B cell (primary cell): ENCODE measurements at regions not wholly inside any gene's neighbourhood (a gene's known extent, or its start where the extent isn't known, plus 50 kb on each side); places are given as distances from the start of the nearest gene placed in this dataset.

Experiments used
- ATAC-seq: fragments of 200-7000 bp; cut with Tn5 transposase; one replicate; pipeline ENCODE4 v1.10.0; 2021; ENCODE audit warnings: low read depth, mild to moderate bottlenecking, moderate number of reproducible peaks, moderate library complexity
- CTCF ChIA-PET: fragments of 350-600 bp; sonication (Branson Sonifier 250); formaldehyde crosslinking; loops from one replicate; lab custom pipeline; 2021; ENCODE audit warnings: antibody characterized with exemption, inconsistent platforms; lab: Charles Lee
- POLR2A ChIA-PET: fragments of 350-600 bp; sonication (Branson Sonifier 250); formaldehyde crosslinking; loops from one replicate; lab custom pipeline; 2021; ENCODE audit warnings: antibody characterized with exemption; lab: Charles Lee
- DNase-seq: peaks from one replicate; pipeline ENCODE4 v3.0.0; 2013
- H2AFZ ChIP-seq: 2 replicates; pipeline ENCODE4 v1.6.1; 2012; ENCODE audit warnings: mild to moderate bottlenecking, low read depth, low read length; ENCODE audit not compliant: insufficient read depth, poor library complexity, severe bottlenecking
- H3K27ac ChIP-seq, 2 donors: 1 replicate in 1 of 2; 2 replicates in 1 of 2; pipeline ENCODE4 v1.5.1; 2012 to 2013; ENCODE audit warnings: low read length in 2 of 2, mild to moderate bottlenecking in 2 of 2, moderate library complexity in 1 of 2
- H3K27me3 ChIP-seq, 4 experiments: fragments of 200-600 bp in 1 of 4; sonication (generic) in 1 of 4; replicated peaks in 1 of 4; 1 replicate in 2 of 4; 2 replicates in 2 of 4; pipeline versions ENCODE4 v1.6.1 to v1.7.0; 2013 to 2016; ENCODE audit warnings: low read length in 3 of 4, mild to moderate bottlenecking in 2 of 4, mixed read lengths in 1 of 4, moderate library complexity in 1 of 4; ENCODE audit not compliant: insufficient read depth in 4 of 4, control insufficient read depth in 3 of 4; ENCODE audit errors: control extremely low read depth in 1 of 4
- H3K36me3 ChIP-seq, 2 experiments: replicated peaks in 1 of 2; 1 replicate in 1 of 2; 2 replicates in 1 of 2; pipeline versions ENCODE4 v1.6.1 to v1.7.1; 2013; ENCODE audit warnings: low read length in 1 of 2; ENCODE audit not compliant: insufficient read depth in 2 of 2, control insufficient read depth in 1 of 2; ENCODE audit errors: control extremely low read depth in 1 of 2, extremely low read depth in 1 of 2
- H3K4me1 ChIP-seq, 2 donors: fragments of 200-600 bp in 1 of 2; sonication (generic) in 1 of 2; 1 replicate in 1 of 2; 2 replicates in 1 of 2; pipeline versions ENCODE4 v1.5.1 to v1.6.1; 2013 to 2017; ENCODE audit warnings: low read length in 2 of 2; ENCODE audit not compliant: control insufficient read depth in 2 of 2, insufficient read depth in 2 of 2
- H3K4me2 ChIP-seq: replicated peaks from 2 replicates; pipeline ENCODE3; 2012; ENCODE audit warnings: mild to moderate bottlenecking, low read depth, low read length; ENCODE audit not compliant: poor library complexity, severe bottlenecking
- H3K4me3 ChIP-seq, 5 experiments: fragments of 200-600 bp in 1 of 5; sonication (generic) in 1 of 5; 1 replicate in 3 of 5; 2 replicates in 2 of 5; pipeline versions ENCODE4 v1.5.1 to v1.7.0; 2011 to 2016; ENCODE audit warnings: low read length in 4 of 5, mild to moderate bottlenecking in 4 of 5, low read depth in 2 of 5, control low read depth in 1 of 5, moderate library complexity in 1 of 5; ENCODE audit not compliant: insufficient read depth in 1 of 5; ENCODE audit errors: control extremely low read depth in 1 of 5, extremely low read depth in 1 of 5
- H3K79me2 ChIP-seq: fragments of 200-600 bp; sonication (generic); one replicate; pipeline ENCODE4 v1.6.0; 2016; ENCODE audit warnings: low read length; ENCODE audit not compliant: control insufficient read depth, insufficient read depth
- H3K9ac ChIP-seq: fragments of 200-600 bp; sonication (generic); 2 replicates; pipeline ENCODE4 v1.6.1; 2017; ENCODE audit warnings: mild to moderate bottlenecking, low read length, moderate library complexity
- H3K9me3 ChIP-seq, 3 donors: one replicate each; pipeline versions ENCODE4 v1.6.1 to v1.7.1; 2013; ENCODE audit warnings: low read length in 2 of 3; ENCODE audit not compliant: control insufficient read depth in 2 of 3, insufficient read depth in 1 of 3; ENCODE audit errors: control extremely low read depth in 1 of 3
- H4K20me1 ChIP-seq: 2 replicates; pipeline ENCODE4 v1.6.0; 2012; ENCODE audit warnings: mild to moderate bottlenecking, low read length; ENCODE audit not compliant: insufficient read depth, control insufficient read depth, poor library complexity, severe bottlenecking
- H3K27ac Mint-ChIP-seq: one replicate; pipeline ENCODE4 v1.8.0; 2021; ENCODE audit warnings: mixed read lengths
- H3K27me3 Mint-ChIP-seq: one replicate; pipeline ENCODE4 v1.8.0; 2021; ENCODE audit warnings: mixed read lengths
- H3K4me1 Mint-ChIP-seq: one replicate; pipeline ENCODE4 v1.8.0; 2021; ENCODE audit warnings: mixed read lengths
- H3K4me3 Mint-ChIP-seq: one replicate; pipeline ENCODE4 v1.8.0; 2021; ENCODE audit warnings: mixed read lengths
- H3K9me3 Mint-ChIP-seq: one replicate; pipeline ENCODE4 v1.8.0; 2022; ENCODE audit warnings: mixed read lengths; ENCODE audit not compliant: insufficient read depth
- CTCF ChIP-seq: fragments of 200-600 bp; IDR thresholded peaks from one replicate; pipeline ENCODE4 v1.8.0; 2022; ENCODE audit warnings: antibody characterized with exemption, mild to moderate bottlenecking
- EZH2 ChIP-seq: IDR thresholded peaks from 2 replicates; pipeline ENCODE4 v1.6.1; 2012; ENCODE audit warnings: borderline replicate concordance, low read depth, mild to moderate bottlenecking, moderate library complexity, low read length; ENCODE audit not compliant: insufficient read depth, poor library complexity, severe bottlenecking
- WGBS: methylation state at CpG from one replicate; pipeline ENCODE4 v1.1.5; 2013; ENCODE audit warnings: missing lambda C conversion rate; ENCODE audit not compliant: insufficient coverage; 5-methylcytosine and 5-hydroxymethylcytosine counted together
- intact Hi-C: fragments of 100-400 bp; cut with micrococcal nuclease; formaldehyde crosslinking; loops from one replicate; pipeline ENCODE4 v1.10.0; 2022

GRCh38 chr2:8009010-8009597, 672.8 kb upstream of the ID2 start:
- POLR2A ChIA-PET: interaction anchor here (0.7 kb wide), 1 partner anchor 351 kb away, joined by 3 read pairs; no protein-coding TSS in a partner anchor
- CTCF ChIA-PET: no interaction called here
- no peak overlapping the region for H2AFZ ChIP-seq
- H3K9me3 Mint-ChIP-seq: no peaks in the 10 kb centered on the region
- peaks cover 1% of the 10 kb centered on the region for H3K4me1 Mint-ChIP-seq
- H3K27me3 Mint-ChIP-seq: peaks cover 39% of the 10 kb centered on the region
- no peaks in the 10 kb centered on the region for H3K9me3 ChIP-seq
- H3K4me1 ChIP-seq: no peaks in the 10 kb centered on the region
- intact Hi-C loops: no loop called here
- H3K9ac ChIP-seq: no peak overlapping the region
- no peak overlapping the region for H3K27ac Mint-ChIP-seq
- no peaks in the 10 kb centered on the region for H3K27me3 ChIP-seq
- no peak overlapping the region for H3K4me2 ChIP-seq
- WGBS: 95% methylated on average over 10 of the region's 11 CpGs
- TF ChIP-seq EZH2 (no peak), CTCF (no peak)
- DNase-seq (no peak), ATAC-seq (no peak)
- H3K27ac ChIP-seq: no peak overlapping the region
- H3K4me3 Mint-ChIP-seq: no peak overlapping the region
- H3K79me2 ChIP-seq: no peaks in the 10 kb centered on the region
- no peak overlapping the region for H3K4me3 ChIP-seq
- no peaks in the 10 kb centered on the region for H4K20me1 ChIP-seq
- no peaks in the 10 kb centered on the region for H3K36me3 ChIP-seq

GRCh38 chr2:8015848-8016600, 665.8 kb upstream of the ID2 start:
- no peak overlapping the region for H3K4me3 ChIP-seq
- H3K79me2 ChIP-seq: no peaks in the 10 kb centered on the region
- no peak for TF ChIP-seq EZH2
- TF ChIP-seq CTCF: no peak
- POLR2A ChIA-PET: no interaction called here
- H3K36me3 ChIP-seq: no peaks in the 10 kb centered on the region
- Mint-ChIP-seq H3K27me3 (peaks cover 31% of the 10 kb centered on the region), H3K4me3 (no peak overlapping the region), H3K27ac (no peak overlapping the region), H3K4me1 (no peaks in the 10 kb centered on the region), H3K9me3 (no peaks in the 10 kb centered on the region)
- no peaks in the 10 kb centered on the region for H3K27me3 ChIP-seq
- H3K4me1 ChIP-seq: no peaks in the 10 kb centered on the region
- intact Hi-C loops: no loop called here
- no peak overlapping the region for H2AFZ ChIP-seq
- no peak overlapping the region for H3K9ac ChIP-seq
- no peaks in the 10 kb centered on the region for H4K20me1 ChIP-seq
- 90% methylated on average over 6 of the region's 7 CpGs for WGBS
- H3K27ac ChIP-seq: no peak overlapping the region
- no peak overlapping the region for H3K4me2 ChIP-seq
- DNase-seq (no peak), ATAC-seq (no peak)
- peaks cover 0 to 8% (median 0%) of the 10 kb centered on the region in 3 donors for H3K9me3 ChIP-seq
- CTCF ChIA-PET: interaction anchor here (0.5 kb wide), 1 partner anchor 1502 kb away, joined by 3 read pairs; no protein-coding TSS in a partner anchor
